GM12892 (cell line): ENCODE measurements at regions not wholly inside any gene's neighbourhood (a gene's known extent, or its start where the extent isn't known, plus 50 kb on each side); places are given as distances from the start of the nearest gene placed in this dataset.

ENCODE experiments used
- DNase-seq: peaks from one replicate; pipeline ENCODE4 v3.0.0; 2011; ENCODE audit not compliant: insufficient read length
- FAIRE-seq: peaks from 2 replicates; lab custom pipeline; 2011; peaks lifted over from hg19 to GRCh38; lab: Jason Lieb, UNC
- POLR2A ChIP-seq: IDR thresholded peaks from 2 replicates; pipeline ENCODE4 v1.6.1; 2011; ENCODE audit warnings: low read depth, low read length, control low read depth
- POLR2AphosphoS5 ChIP-seq: IDR thresholded peaks from 2 replicates; pipeline ENCODE4 v1.6.1; 2011; ENCODE audit warnings: low read depth, low read length, control low read depth
- TAF1 ChIP-seq: IDR thresholded peaks from 2 replicates; pipeline ENCODE4 v1.6.1; 2011; ENCODE audit warnings: low read depth, mild to moderate bottlenecking, control low read depth, low read length, borderline replicate concordance

- DNase-seq (no peak), FAIRE-seq (no peak)
- no peak for TF ChIP-seq POLR2AphosphoS5
- no peak for TF ChIP-seq TAF1
- no peak for TF ChIP-seq POLR2A
These were observed 104.0 kb upstream of the ARHGAP28 start for GRCh38 chr18:6625481-6625880.

- no peak for TF ChIP-seq TAF1
- TF ChIP-seq POLR2A: no peak
- TF ChIP-seq POLR2AphosphoS5: no peak
- DNase-seq (no peak), FAIRE-seq (no peak)
These were observed 103.1 kb upstream of the ARHGAP28 start for GRCh38 chr18:6626457-6626856.

GRCh38 chr18:6627645-6628044 lies 101.9 kb upstream of the ARHGAP28 start:
- DNase-seq (no peak), FAIRE-seq (no peak)
- TF ChIP-seq POLR2A (no peak), POLR2AphosphoS5 (no peak), TAF1 (no peak)

- FAIRE-seq (no peak), DNase-seq (no peak)
- TF ChIP-seq POLR2A: no peak
- no peak for TF ChIP-seq TAF1
- TF ChIP-seq POLR2AphosphoS5: no peak
These were observed 101.3 kb upstream of the ARHGAP28 start for GRCh38 chr18:6628187-6628586.

GRCh38 chr18:6629635-6630140 lies 99.8 kb upstream of the ARHGAP28 start:
- FAIRE-seq (no peak), DNase-seq (no peak)
- TF ChIP-seq POLR2AphosphoS5 (no peak), TAF1 (no peak), POLR2A (no peak)

GRCh38 chr18:6633310-6633709 lies 96.2 kb upstream of the ARHGAP28 start:
- DNase-seq: no peak
- no peak for FAIRE-seq
- TF ChIP-seq TAF1: no peak
- TF ChIP-seq POLR2AphosphoS5: no peak
- TF ChIP-seq POLR2A: no peak

GRCh38 chr18:6636091-6636490 lies 93.4 kb upstream of the ARHGAP28 start:
- DNase-seq: no peak
- FAIRE-seq: no peak

GRCh38 chr18:6638447-6638846 lies 91.1 kb upstream of the ARHGAP28 start:
- TF ChIP-seq POLR2A: no peak
- TF ChIP-seq TAF1: no peak
- no peak for TF ChIP-seq POLR2AphosphoS5
- DNase-seq: no peak
- FAIRE-seq: no peak

More at GRCh38 chr18:6636091-6636490, 93.4 kb upstream of the ARHGAP28 start:
- TF ChIP-seq POLR2A (no peak), POLR2AphosphoS5 (no peak), TAF1 (no peak)

GRCh38 chr18:6639305-6639704 lies 90.2 kb upstream of the ARHGAP28 start:
- TF ChIP-seq POLR2AphosphoS5: no peak
- no peak for TF ChIP-seq POLR2A
- TF ChIP-seq TAF1: no peak
- no peak for FAIRE-seq
- no peak for DNase-seq

GRCh38 chr18:6644836-6645627 lies 84.5 kb upstream of the ARHGAP28 start:
- TF ChIP-seq POLR2A: no peak
- no peak for TF ChIP-seq POLR2AphosphoS5
- no peak for TF ChIP-seq TAF1
- FAIRE-seq: no peak
- DNase-seq: no peak

GRCh38 chr18:6646801-6647200 lies 82.7 kb upstream of the ARHGAP28 start:
- FAIRE-seq (no peak), DNase-seq (no peak)
- TF ChIP-seq TAF1: no peak
- no peak for TF ChIP-seq POLR2A
- no peak for TF ChIP-seq POLR2AphosphoS5

- DNase-seq (no peak), FAIRE-seq (no peak)
- TF ChIP-seq POLR2A (no peak), TAF1 (no peak), POLR2AphosphoS5 (no peak)
These were observed 80.9 kb upstream of the ARHGAP28 start for GRCh38 chr18:6648581-6648980.

GRCh38 chr18:6649421-6650126 lies 79.9 kb upstream of the ARHGAP28 start:
- no peak for DNase-seq
- TF ChIP-seq POLR2A: no peak
- TF ChIP-seq TAF1: no peak
- no peak for TF ChIP-seq POLR2AphosphoS5
- FAIRE-seq: no peak
